HepG2 (cell line): ENCODE measurements at regions not wholly inside any gene's neighbourhood (a gene's known extent, or its start where the extent isn't known, plus 50 kb on each side); places are given as distances from the start of the nearest gene placed in this dataset.

Source experiments
- ATAC-seq: fragments of 200-7000 bp; cut with Tn5 transposase; 3 replicates; pipeline ENCODE4 v1.9.1; 2020; ENCODE audit warnings: mild to moderate bottlenecking, moderate library complexity
- BruUV-seq: library from RNA; stranded (reverse); fragments of 400-500 nt; replicated peaks from 2 replicates; lab custom pipeline; 2021; lab: Mats Ljungman, UMichigan
- CTCF ChIA-PET: fragments of 300-600 bp; formaldehyde crosslinking; extraction: SDS; loops from one replicate; lab custom pipeline; 2021; ENCODE audit warnings: low total read pairs, inconsistent platforms, low intra/inter-chr PET ratio; lab: Yijun Ruan, JAX
- POLR2A ChIA-PET: fragments of 350-600 bp; sonication (Branson Sonifier 250); formaldehyde crosslinking; loops from one replicate; lab custom pipeline; 2020; ENCODE audit warnings: antibody characterized with exemption, inconsistent platforms; lab: Yijun Ruan, JAX
- DNase-seq: peaks from one replicate; pipeline ENCODE4 v3.0.0-alpha.2; 2015; ENCODE audit warnings: low spot score
- FAIRE-seq: peaks from 3 replicates; lab custom pipeline; 2011; peaks lifted over from hg19 to GRCh38; lab: Jason Lieb, UNC
- H2AFZ ChIP-seq: one replicate; pipeline ENCODE4 v1.6.1; 2011; ENCODE audit warnings: low read length, inconsistent platforms
- H3K27ac ChIP-seq: fragments of 300-600 bp; 3 replicates; pipeline ENCODE4 v1.8.0; 2011; ENCODE audit warnings: mixed run types, mild to moderate bottlenecking, mixed read lengths, low read length, inconsistent platforms; ENCODE audit not compliant: insufficient read depth; ENCODE audit errors: extremely low read length
- H3K27me3 ChIP-seq, 2 experiments: fragments of 200-600 bp in 1 of 2; 2 replicates in 1 of 2; 3 replicates in 1 of 2; pipeline versions ENCODE4 v1.6.0 to v1.8.0; 2011; ENCODE audit warnings: low read length in 2 of 2, mild to moderate bottlenecking in 2 of 2, moderate library complexity in 2 of 2, inconsistent platforms in 1 of 2; ENCODE audit not compliant: insufficient read depth in 2 of 2, control insufficient read depth in 1 of 2
- H3K36me3 ChIP-seq, 2 experiments: fragments of 200-600 bp in 1 of 2; replicated peaks in 1 of 2; 2 replicates in 1 of 2; 3 replicates in 1 of 2; pipeline versions ENCODE4 v1.5.1 to v1.8.0; 2011; ENCODE audit warnings: low read length in 2 of 2, inconsistent platforms in 1 of 2; ENCODE audit not compliant: insufficient read depth in 2 of 2, control insufficient read depth in 1 of 2
- H3K4me1 ChIP-seq: 2 replicates; pipeline ENCODE4 v1.5.1; 2012; ENCODE audit warnings: low read length, inconsistent platforms; ENCODE audit not compliant: insufficient read depth
- H3K4me2 ChIP-seq: 2 replicates; pipeline ENCODE4 v1.6.0; 2011; ENCODE audit warnings: low read depth, low read length, inconsistent platforms
- H3K4me3 ChIP-seq, 3 experiments: fragments of 200-600 bp in 1 of 3; sonication (generic), shearing (Covaris generic) in 1 of 3; replicated peaks in 1 of 3; 2 replicates each; pipeline ENCODE4 v1.5.1; 2011 to 2016; ENCODE audit warnings: low read length in 3 of 3, inconsistent platforms in 2 of 3, low read depth in 2 of 3, mild to moderate bottlenecking in 2 of 3, control low read depth in 1 of 3, mixed read lengths in 1 of 3; ENCODE audit not compliant: insufficient read depth in 1 of 3
- H3K79me2 ChIP-seq: one replicate; pipeline ENCODE4 v1.6.1; 2011; ENCODE audit warnings: low read length, inconsistent platforms; ENCODE audit not compliant: insufficient read depth
- H3K9ac ChIP-seq: 2 replicates; pipeline ENCODE4 v1.6.0; 2011; ENCODE audit warnings: mild to moderate bottlenecking, low read depth, low read length, inconsistent platforms; ENCODE audit not compliant: insufficient read depth
- H3K9me3 ChIP-seq: 2 replicates; pipeline ENCODE4 v1.5.1; 2012; ENCODE audit warnings: mild to moderate bottlenecking, low read length
- H4K20me1 ChIP-seq: 2 replicates; pipeline ENCODE4 v1.6.0; 2011; ENCODE audit warnings: inconsistent platforms, mild to moderate bottlenecking, low read length, moderate library complexity; ENCODE audit not compliant: insufficient read depth
- BCL3 ChIP-seq: sonication (generic); formaldehyde crosslinking; IDR thresholded peaks from 2 replicates; pipeline ENCODE4 v1.5.1; 2020; ENCODE audit warnings: mild to moderate bottlenecking, missing genetic modification reagents, moderate library complexity
- E2F2 ChIP-seq: sonication (generic); formaldehyde crosslinking; IDR thresholded peaks from 2 replicates; pipeline ENCODE4 v1.4.0; 2020; ENCODE audit warnings: missing genetic modification reagents, borderline replicate concordance
- GATA4 ChIP-seq: sonication (generic); IDR thresholded peaks from 2 replicates; pipeline ENCODE4 v1.6.1; 2016; ENCODE audit warnings: antibody characterized with exemption, low read depth, borderline replicate concordance
- HNRNPUL1 ChIP-seq: fragments of 200-400 bp; formaldehyde crosslinking; IDR thresholded peaks from 2 replicates; pipeline ENCODE4 v1.6.1; 2017; ENCODE audit warnings: low read depth, mild to moderate bottlenecking, low read length, moderate library complexity
- MXD4 ChIP-seq: IDR thresholded peaks from 2 replicates; pipeline ENCODE4 v1.6.1; 2016; ENCODE audit warnings: mild to moderate bottlenecking, missing biosample characterization, missing genetic modification reagents
- SNAPC2 ChIP-seq: sonication (generic); formaldehyde crosslinking; IDR thresholded peaks from 2 replicates; pipeline ENCODE4 v1.8.1; 2022; ENCODE audit warnings: mild to moderate bottlenecking, missing genetic modification reagents
- SPEN ChIP-seq: sonication (generic); formaldehyde crosslinking; IDR thresholded peaks from 2 replicates; pipeline ENCODE4 v1.5.1; 2020; ENCODE audit warnings: low read depth, mild to moderate bottlenecking, missing genetic modification reagents
- ZNF501 ChIP-seq: sonication (generic); formaldehyde crosslinking; IDR thresholded peaks from 2 replicates; pipeline ENCODE4 v1.5.1; 2020; ENCODE audit warnings: mild to moderate bottlenecking, moderate library complexity, missing genetic modification reagents
- ZNF652 ChIP-seq: IDR thresholded peaks from 2 replicates; pipeline ENCODE4 v1.6.1; 2016; ENCODE audit warnings: low read depth, borderline replicate concordance
- WGBS: methylation state at CpG from one replicate; pipeline ENCODE4 v1.1.6; 2017; ENCODE audit warnings: low lambda C conversion rate; 5-methylcytosine and 5-hydroxymethylcytosine counted together
- in situ Hi-C: cut with HindIII; loops from 2 replicates; pipeline ENCODE4 v1.10.0; 2017; ENCODE audit warnings: low pct_unique_long_range_greater_than_20kb; ENCODE audit not compliant: extremely low pct_ligation_motif_present
- intact Hi-C: fragments of 100-400 bp; cut with micrococcal nuclease; formaldehyde crosslinking; loops from one replicate; pipeline ENCODE4 v1.10.0; 2022; ENCODE audit not compliant: unreplicated experiment
- TF ChIP-seq, protein P1 (sequence below): sonication (generic); formaldehyde crosslinking; IDR thresholded peaks from one replicate; pipeline ENCODE4 v1.5.1; 2020; ENCODE audit warnings: mild to moderate bottlenecking, missing genetic modification reagents; ENCODE audit errors: not compliant biosample characterization

DNA sequence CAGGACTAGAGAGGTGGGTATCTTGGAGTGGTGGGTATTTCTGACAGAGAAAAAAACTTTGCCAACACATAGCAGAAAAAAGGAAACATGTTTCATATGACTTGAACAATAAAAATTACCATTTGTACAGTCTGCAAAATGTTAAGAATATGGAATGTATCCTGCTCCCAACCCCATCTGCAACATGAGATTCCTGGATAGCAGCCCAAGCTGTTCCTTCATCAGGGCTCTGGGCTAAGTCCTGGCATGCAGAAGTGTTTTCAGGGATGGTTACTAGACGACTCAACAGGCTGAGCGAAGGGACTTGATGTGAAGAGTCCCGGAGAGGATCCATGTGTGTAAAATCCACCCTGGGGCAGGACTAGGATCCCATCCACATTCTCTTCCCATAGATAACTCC lies 121.0 kb upstream of the IRX3 start:
- Histone ChIP-seq H3K4me1 (no peaks in the 10 kb centered on the region), H3K36me3 (no peaks in the 10 kb centered on the region), H3K79me2 (no peaks in the 10 kb centered on the region), H2AFZ (no peak overlapping the region), H3K27me3 (peaks cover 6 to 14% of the 10 kb centered on the region in 2 experiments; a peak in 3 of 5 replicates), H3K4me2 (no peak overlapping the region), H3K4me3 (no peak overlapping the region), H3K9ac (no peak overlapping the region), H3K9me3 (no peaks in the 10 kb centered on the region), H3K27ac (no peak overlapping the region), H4K20me1 (no peaks in the 10 kb centered on the region)
- ATAC-seq = no peak
- in situ Hi-C loops (no loop called here), intact Hi-C loops (no loop called here)
- ChIA-PET CTCF (no interaction called here), POLR2A (no interaction called here)
- TF ChIP-seq GATA4 = no peak
- TF ChIP-seq ZNF652 (CRISPR knock-in tag) = no peak
- TF ChIP-seq, protein P1, sequence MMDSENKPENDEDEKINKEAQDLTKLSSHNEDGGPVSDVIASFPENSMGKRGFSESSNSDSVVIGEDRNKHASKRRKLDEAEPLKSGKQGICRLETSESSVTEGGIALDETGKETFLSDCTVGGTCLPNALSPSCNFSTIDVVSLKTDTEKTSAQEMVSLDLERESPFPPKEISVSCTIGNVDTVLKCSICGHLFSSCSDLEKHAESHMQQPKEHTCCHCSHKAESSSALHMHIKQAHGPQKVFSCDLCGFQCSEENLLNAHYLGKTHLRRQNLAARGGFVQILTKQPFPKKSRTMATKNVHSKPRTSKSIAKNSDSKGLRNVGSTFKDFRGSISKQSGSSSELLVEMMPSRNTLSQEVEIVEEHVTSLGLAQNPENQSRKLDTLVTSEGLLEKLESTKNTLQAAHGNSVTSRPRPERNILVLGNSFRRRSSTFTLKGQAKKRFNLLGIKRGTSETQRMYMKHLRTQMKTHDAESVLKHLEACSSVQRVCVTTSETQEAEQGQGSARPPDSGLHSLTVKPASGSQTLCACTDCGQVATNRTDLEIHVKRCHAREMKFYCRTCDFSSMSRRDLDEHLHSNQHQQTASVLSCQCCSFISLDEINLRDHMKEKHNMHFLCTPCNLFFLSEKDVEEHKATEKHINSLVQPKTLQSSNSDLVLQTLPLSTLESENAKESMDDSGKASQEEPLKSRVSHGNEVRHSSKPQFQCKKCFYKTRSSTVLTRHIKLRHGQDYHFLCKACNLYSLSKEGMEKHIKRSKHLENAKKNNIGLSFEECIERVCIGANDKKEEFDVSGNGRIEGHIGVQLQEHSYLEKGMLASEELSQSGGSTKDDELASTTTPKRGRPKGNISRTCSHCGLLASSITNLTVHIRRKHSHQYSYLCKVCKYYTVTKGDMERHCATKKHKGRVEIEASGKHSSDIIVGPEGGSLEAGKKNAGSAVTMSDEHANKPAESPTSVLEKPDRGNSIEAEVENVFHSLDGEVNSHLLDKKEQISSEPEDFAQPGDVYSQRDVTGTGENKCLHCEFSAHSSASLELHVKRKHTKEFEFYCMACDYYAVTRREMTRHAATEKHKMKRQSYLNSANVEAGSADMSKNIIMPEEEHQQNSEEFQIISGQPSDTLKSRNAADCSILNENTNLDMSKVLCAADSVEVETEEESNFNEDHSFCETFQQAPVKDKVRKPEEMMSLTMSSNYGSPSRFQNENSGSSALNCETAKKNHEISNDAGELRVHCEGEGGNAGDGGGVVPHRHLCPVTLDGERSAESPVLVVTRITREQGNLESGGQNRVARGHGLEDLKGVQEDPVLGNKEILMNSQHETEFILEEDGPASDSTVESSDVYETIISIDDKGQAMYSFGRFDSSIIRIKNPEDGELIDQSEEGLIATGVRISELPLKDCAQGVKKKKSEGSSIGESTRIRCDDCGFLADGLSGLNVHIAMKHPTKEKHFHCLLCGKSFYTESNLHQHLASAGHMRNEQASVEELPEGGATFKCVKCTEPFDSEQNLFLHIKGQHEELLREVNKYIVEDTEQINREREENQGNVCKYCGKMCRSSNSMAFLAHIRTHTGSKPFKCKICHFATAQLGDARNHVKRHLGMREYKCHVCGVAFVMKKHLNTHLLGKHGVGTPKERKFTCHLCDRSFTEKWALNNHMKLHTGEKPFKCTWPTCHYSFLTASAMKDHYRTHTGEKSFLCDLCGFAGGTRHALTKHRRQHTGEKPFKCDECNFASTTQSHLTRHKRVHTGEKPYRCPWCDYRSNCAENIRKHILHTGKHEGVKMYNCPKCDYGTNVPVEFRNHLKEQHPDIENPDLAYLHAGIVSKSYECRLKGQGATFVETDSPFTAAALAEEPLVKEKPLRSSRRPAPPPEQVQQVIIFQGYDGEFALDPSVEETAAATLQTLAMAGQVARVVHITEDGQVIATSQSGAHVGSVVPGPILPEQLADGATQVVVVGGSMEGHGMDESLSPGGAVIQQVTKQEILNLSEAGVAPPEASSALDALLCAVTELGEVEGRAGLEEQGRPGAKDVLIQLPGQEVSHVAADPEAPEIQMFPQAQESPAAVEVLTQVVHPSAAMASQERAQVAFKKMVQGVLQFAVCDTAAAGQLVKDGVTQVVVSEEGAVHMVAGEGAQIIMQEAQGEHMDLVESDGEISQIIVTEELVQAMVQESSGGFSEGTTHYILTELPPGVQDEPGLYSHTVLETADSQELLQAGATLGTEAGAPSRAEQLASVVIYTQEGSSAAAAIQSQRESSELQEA (CRISPR knock-in tag) = no peak
- TF ChIP-seq MXD4 (CRISPR knock-in tag) = no peak
- TF ChIP-seq HNRNPUL1 = no peak
- no peak for TF ChIP-seq ZNF501 (CRISPR knock-in tag)
- no peak for TF ChIP-seq BCL3 (CRISPR knock-in tag)
- TF ChIP-seq SPEN (CRISPR knock-in tag) = no peak
- no peak for TF ChIP-seq SNAPC2
- TF ChIP-seq E2F2 = no peak
- BruUV-seq = no TSS peak
- no peak for DNase-seq
- WGBS = 65% methylated on average over 3 of the region's 3 CpGs
- FAIRE-seq = no peak
